ENCODE measurements at regions not wholly inside any gene's neighbourhood (a gene's known extent, or its start where the extent isn't known, plus 50 kb on each side); places are given as distances from the start of the nearest gene placed in this dataset.

DNA sequence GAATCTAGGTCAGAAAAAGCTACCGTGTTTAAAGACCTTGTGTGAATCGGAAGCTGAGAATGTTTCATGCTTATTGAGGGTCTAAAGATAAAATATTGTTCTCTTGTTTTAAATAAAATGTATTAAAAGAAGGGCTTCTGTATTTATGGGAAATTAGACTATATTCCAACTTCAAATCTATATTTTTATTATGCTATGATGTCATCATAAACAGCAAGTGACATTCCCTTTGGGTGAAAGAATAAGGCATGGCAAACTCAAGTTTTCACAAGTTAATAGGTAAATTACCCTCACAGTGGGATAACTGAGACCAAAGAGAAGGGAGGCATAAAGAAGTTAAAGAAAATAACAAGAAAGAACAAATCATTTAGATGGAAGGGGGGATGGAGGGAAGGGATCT, 333.8 kb upstream of the NR5A2 start:
- DNase-seq (no peak), ATAC-seq (no peak)
- Mint-ChIP-seq H3K27ac (no peak overlapping the region), H3K9me3 (no peaks in the 10 kb centered on the region), H3K4me3 (no peak overlapping the region), H3K36me3 (ENCODE audit: low read depth) (no peaks in the 10 kb centered on the region), H3K4me1 (ENCODE audit: low read depth) (no peaks in the 10 kb centered on the region), H3K27me3 (peaks cover 22% of the 10 kb centered on the region)
- intact Hi-C loops (cut with micrococcal nuclease): no loop called here
- POLR2A ChIA-PET: no interaction called here
- CTCF ChIA-PET: interaction anchor here (0.6 kb wide), 1 partner anchor 9 kb away, joined by 3 read pairs; no protein-coding TSS in a partner anchor
- TF ChIP-seq, protein P1, sequence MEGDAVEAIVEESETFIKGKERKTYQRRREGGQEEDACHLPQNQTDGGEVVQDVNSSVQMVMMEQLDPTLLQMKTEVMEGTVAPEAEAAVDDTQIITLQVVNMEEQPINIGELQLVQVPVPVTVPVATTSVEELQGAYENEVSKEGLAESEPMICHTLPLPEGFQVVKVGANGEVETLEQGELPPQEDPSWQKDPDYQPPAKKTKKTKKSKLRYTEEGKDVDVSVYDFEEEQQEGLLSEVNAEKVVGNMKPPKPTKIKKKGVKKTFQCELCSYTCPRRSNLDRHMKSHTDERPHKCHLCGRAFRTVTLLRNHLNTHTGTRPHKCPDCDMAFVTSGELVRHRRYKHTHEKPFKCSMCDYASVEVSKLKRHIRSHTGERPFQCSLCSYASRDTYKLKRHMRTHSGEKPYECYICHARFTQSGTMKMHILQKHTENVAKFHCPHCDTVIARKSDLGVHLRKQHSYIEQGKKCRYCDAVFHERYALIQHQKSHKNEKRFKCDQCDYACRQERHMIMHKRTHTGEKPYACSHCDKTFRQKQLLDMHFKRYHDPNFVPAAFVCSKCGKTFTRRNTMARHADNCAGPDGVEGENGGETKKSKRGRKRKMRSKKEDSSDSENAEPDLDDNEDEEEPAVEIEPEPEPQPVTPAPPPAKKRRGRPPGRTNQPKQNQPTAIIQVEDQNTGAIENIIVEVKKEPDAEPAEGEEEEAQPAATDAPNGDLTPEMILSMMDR (IDR thresholded peaks at IDR 0.05): no peak

DNA sequence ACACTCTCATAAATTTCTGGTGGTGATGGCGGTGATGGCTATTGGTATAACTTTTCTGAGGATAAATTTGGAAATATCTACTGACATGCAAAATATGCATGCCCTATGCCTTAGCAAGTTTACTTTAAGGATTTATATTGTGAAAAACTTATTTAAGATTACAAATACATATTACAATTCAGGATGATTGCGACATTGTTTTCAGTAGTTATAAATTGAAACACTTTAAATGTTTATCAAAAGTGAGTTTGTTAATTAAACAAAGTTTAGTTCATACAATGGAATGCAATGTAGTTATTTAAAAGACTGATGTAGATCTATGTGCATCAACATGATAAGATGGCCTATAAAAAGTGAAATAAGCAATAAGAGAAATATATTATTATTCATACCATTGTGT, 331.3 kb upstream of the NR5A2 start:
- intact Hi-C loops (cut with micrococcal nuclease): no loop called here
- Mint-ChIP-seq H3K36me3 (ENCODE audit: low read depth) (no peaks in the 10 kb centered on the region), H3K9me3 (no peaks in the 10 kb centered on the region), H3K27ac (no peak overlapping the region), H3K4me3 (no peak overlapping the region), H3K27me3 (peaks cover 17% of the 10 kb centered on the region), H3K4me1 (ENCODE audit: low read depth) (no peaks in the 10 kb centered on the region)
- POLR2A ChIA-PET: no interaction called here
- TF ChIP-seq, protein P1 (IDR thresholded peaks at IDR 0.05): no peak
- DNase-seq (no peak), ATAC-seq (no peak)
- CTCF ChIA-PET: interaction anchor here (2.8 kb wide), 1 partner anchor 11 kb away, joined by 8 read pairs; no protein-coding TSS in a partner anchor

DNA sequence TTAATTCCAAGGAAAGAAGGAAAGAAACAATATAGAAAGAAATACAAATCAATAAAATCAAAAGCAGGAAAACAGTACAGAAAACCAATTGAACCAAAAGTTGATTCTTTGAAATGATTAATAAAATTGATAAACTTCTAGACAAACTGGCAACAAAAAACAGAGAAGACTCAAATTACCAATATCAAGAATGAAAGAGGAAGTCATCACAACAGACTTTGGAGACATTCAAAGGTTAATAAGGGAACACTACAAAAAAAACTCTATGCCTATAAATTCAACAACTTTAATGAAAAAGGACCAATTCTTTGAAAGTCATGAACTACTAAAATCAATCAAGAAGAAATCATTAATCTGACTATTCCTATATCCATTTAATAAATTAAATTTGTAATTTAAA, 329.3 kb upstream of the NR5A2 start:
- TF ChIP-seq, protein P1 (IDR thresholded peaks at IDR 0.05): no peak
- intact Hi-C loops (cut with micrococcal nuclease): no loop called here
- Mint-ChIP-seq H3K4me1 (ENCODE audit: low read depth) (no peaks in the 10 kb centered on the region), H3K36me3 (ENCODE audit: low read depth) (no peaks in the 10 kb centered on the region), H3K9me3 (no peaks in the 10 kb centered on the region), H3K4me3 (no peak overlapping the region), H3K27me3 (peaks cover 11% of the 10 kb centered on the region), H3K27ac (no peak overlapping the region)
- POLR2A ChIA-PET: no interaction called here
- DNase-seq (no peak), ATAC-seq (no peak)
- CTCF ChIA-PET: no interaction called here

DNA sequence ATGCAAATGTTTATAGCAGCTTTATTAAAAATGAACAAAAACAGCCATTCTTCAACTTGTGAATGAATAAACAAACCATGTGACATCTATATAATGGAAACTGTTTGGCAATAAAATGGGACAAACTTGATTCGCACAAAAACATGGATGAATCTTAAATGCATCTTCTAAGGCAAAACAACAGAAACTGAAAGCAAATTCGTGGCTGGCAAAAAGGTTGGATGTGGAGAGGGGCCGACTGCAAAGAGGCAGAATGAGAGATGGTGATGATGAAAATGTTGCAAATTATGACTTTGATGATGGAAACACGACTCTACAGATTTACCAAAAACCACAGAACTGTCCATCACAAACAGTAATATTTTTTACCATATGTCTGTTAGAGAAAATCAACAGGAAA, 327.0 kb upstream of the NR5A2 start:
- ChIA-PET CTCF (no interaction called here), POLR2A (no interaction called here)
- no peaks in the 10 kb centered on the region for H3K4me1 Mint-ChIP-seq (ENCODE audit: low read depth)
- H3K9me3 Mint-ChIP-seq: no peaks in the 10 kb centered on the region
- ATAC-seq: no peak
- TF ChIP-seq, protein P1 (IDR thresholded peaks at IDR 0.05): no peak
- intact Hi-C loops (cut with micrococcal nuclease): no loop called here
- no peaks in the 10 kb centered on the region for H3K36me3 Mint-ChIP-seq (ENCODE audit: low read depth)
- peaks cover 2% of the 10 kb centered on the region for H3K27me3 Mint-ChIP-seq
- no peak overlapping the region for H3K27ac Mint-ChIP-seq
- no peak for DNase-seq
- no peak overlapping the region for H3K4me3 Mint-ChIP-seq

DNA sequence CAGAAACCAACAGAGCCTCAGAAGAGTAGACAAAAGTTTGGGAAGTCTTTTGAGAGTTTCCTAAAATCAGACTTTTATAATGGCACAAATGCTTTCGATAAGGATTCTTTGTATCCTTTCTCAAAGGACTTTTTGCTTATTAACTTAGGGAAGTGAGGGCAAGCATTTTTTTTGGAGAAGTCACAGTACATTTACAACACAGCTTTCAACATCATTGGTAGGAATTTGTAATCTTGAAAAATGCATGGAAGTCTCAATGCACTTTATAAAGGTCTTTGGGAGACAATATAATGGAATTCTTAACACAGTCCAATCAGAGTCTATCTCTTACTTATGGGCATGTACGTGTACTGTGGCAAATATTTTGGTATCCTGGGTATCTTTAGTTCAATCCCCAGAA, 325.8 kb upstream of the NR5A2 start:
- TF ChIP-seq, protein P1 (IDR thresholded peaks at IDR 0.05): no peak
- DNase-seq (no peak), ATAC-seq (no peak)
- Mint-ChIP-seq H3K4me1 (ENCODE audit: low read depth) (no peaks in the 10 kb centered on the region), H3K4me3 (no peak overlapping the region), H3K36me3 (ENCODE audit: low read depth) (no peaks in the 10 kb centered on the region), H3K9me3 (no peaks in the 10 kb centered on the region), H3K27me3 (peaks cover 2% of the 10 kb centered on the region), H3K27ac (no peak overlapping the region)
- CTCF ChIA-PET: interaction anchor here (2.2 kb wide), 1 partner anchor 17 kb away, joined by 8 read pairs; no protein-coding TSS in a partner anchor
- intact Hi-C loops (cut with micrococcal nuclease): no loop called here
- POLR2A ChIA-PET: no interaction called here

Data from activated CD8-positive, alpha-beta T cell treated with anti-CD3 and anti-CD28 coated beads for 36 hours (primary cell).